H1 (cell line): ENCODE measurements at regions not wholly inside any gene's neighbourhood (a gene's known extent, or its start where the extent isn't known, plus 50 kb on each side); places are given as distances from the start of the nearest gene placed in this dataset.

Source experiments
- BRCA1 ChIP-seq: IDR thresholded peaks from 2 replicates; pipeline ENCODE4 v1.6.1; 2012; ENCODE audit warnings: low read depth, low read length, improper control_type of control experiment
- CTCF ChIP-seq, 3 experiments: IDR thresholded peaks; 1 replicate in 2 of 3; 2 replicates in 1 of 3; pipeline versions ENCODE4 v1.5.1 to v1.6.1; 2011; ENCODE audit warnings: low read length in 3 of 3, mild to moderate bottlenecking in 3 of 3, inconsistent platforms in 2 of 3, low read depth in 1 of 3, moderate library complexity in 1 of 3; ENCODE audit not compliant: insufficient read depth in 1 of 3; ENCODE audit errors: control extremely low read depth in 1 of 3

DNA sequence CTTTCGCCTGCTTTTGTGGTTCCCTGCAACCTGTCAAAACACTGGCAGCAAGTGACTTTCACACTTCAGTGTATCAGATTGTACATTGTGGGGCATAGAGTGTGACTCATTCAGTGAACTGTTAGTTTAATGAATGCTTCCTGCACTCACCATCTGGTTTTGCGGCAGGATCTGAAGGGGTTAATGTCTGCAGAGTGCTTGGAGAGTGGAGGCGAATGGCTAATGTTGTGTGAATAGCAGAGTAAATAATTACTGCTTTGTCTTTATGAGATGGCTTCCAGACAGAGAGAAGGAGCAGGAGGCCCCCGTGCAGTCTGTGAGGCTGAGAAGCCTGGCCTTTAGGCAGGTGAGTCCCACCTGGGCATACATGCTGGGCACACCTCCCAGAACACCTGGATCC, 454.3 kb upstream of the KIRREL3 start:
- no peak for TF ChIP-seq BRCA1
- no peak for TF ChIP-seq CTCF (IDR thresholded peaks at IDR 0.05; ENCODE audit: control extremely low read depth in 1 of 3, insufficient read depth in 1 of 3, low read depth in 1 of 3, low read length in 3 of 3)
